Ishikawa (cell line): ENCODE measurements at regions not wholly inside any gene's neighbourhood (a gene's known extent, or its start where the extent isn't known, plus 50 kb on each side); places are given as distances from the start of the nearest gene placed in this dataset.

ENCODE experiments used
- CEBPB ChIP-seq: IDR thresholded peaks from 2 replicates; pipeline ENCODE4 v1.6.1; 2012
- CREB1 ChIP-seq: IDR thresholded peaks from 2 replicates; pipeline ENCODE4 v1.6.1; 2012; ENCODE audit warnings: low read depth
- EGR1 ChIP-seq: IDR thresholded peaks from 2 replicates; pipeline ENCODE4 v1.6.1; 2012
- EP300 ChIP-seq: IDR thresholded peaks from 2 replicates; pipeline ENCODE4 v1.6.1; 2012; ENCODE audit warnings: borderline replicate concordance
- FOXM1 ChIP-seq: IDR thresholded peaks from 2 replicates; pipeline ENCODE4 v1.6.1; 2012; ENCODE audit warnings: low read depth, borderline replicate concordance
- MAX ChIP-seq: IDR thresholded peaks from 2 replicates; pipeline ENCODE4 v1.6.1; 2012
- NFIC ChIP-seq: IDR thresholded peaks from 2 replicates; pipeline ENCODE4 v1.6.1; 2012
- RAD21 ChIP-seq: IDR thresholded peaks from 2 replicates; pipeline ENCODE4 v1.6.1; 2012; ENCODE audit warnings: low read depth
- REST ChIP-seq: IDR thresholded peaks from 2 replicates; pipeline ENCODE4 v1.6.1; 2012; ENCODE audit warnings: low read depth, mild to moderate bottlenecking
- TAF1 ChIP-seq: IDR thresholded peaks from 2 replicates; pipeline ENCODE4 v1.6.1; 2012; ENCODE audit warnings: low read depth, mild to moderate bottlenecking
- TCF12 ChIP-seq: IDR thresholded peaks from 2 replicates; pipeline ENCODE4 v1.6.1; 2012; ENCODE audit warnings: low read depth
- TEAD4 ChIP-seq: IDR thresholded peaks from 2 replicates; pipeline ENCODE4 v1.6.1; 2012
- USF1 ChIP-seq: IDR thresholded peaks from 2 replicates; pipeline ENCODE4 v1.6.1; 2012
- YY1 ChIP-seq: IDR thresholded peaks from 2 replicates; pipeline ENCODE4 v1.6.1; 2012; ENCODE audit warnings: low read depth
- ZBTB7A ChIP-seq: IDR thresholded peaks from 2 replicates; pipeline ENCODE4 v1.6.1; 2012; ENCODE audit warnings: low read depth

GRCh38 chr1:233750139-233750538 is 136.2 kb downstream of the KCNK1 start:
- TF ChIP-seq NFIC (no peak), REST (no peak), RAD21 (no peak), USF1 (no peak), EGR1 (no peak), FOXM1 (no peak), ZBTB7A (no peak), MAX (no peak), TAF1 (no peak), CEBPB (no peak), TEAD4 (no peak), EP300 (no peak), TCF12 (no peak), CREB1 (no peak), YY1 (no peak)

GRCh38 chr1:233759665-233760064 is 144.8 kb upstream of the SLC35F3 start:
- TF ChIP-seq FOXM1, result no peak
- TF ChIP-seq TCF12, result no peak
- TF ChIP-seq CREB1, result no peak
- no peak for TF ChIP-seq YY1
- no peak for TF ChIP-seq CEBPB
- no peak for TF ChIP-seq EP300
- no peak for TF ChIP-seq EGR1
- TF ChIP-seq MAX, result no peak
- no peak for TF ChIP-seq TEAD4
- no peak for TF ChIP-seq RAD21

- no peak for TF ChIP-seq NFIC
- TF ChIP-seq FOXM1, result no peak
- TF ChIP-seq MAX, result no peak
- TF ChIP-seq RAD21, result no peak
- no peak for TF ChIP-seq CREB1
- no peak for TF ChIP-seq YY1
- no peak for TF ChIP-seq CEBPB
- no peak for TF ChIP-seq TCF12
- TF ChIP-seq TEAD4, result no peak
- no peak for TF ChIP-seq TAF1
- TF ChIP-seq USF1, result no peak
- TF ChIP-seq ZBTB7A, result no peak
- TF ChIP-seq EP300, result no peak
- no peak for TF ChIP-seq REST
- no peak for TF ChIP-seq EGR1
Observed at GRCh38 chr1:233777566-233777965, 126.9 kb upstream of the SLC35F3 start.

- TF ChIP-seq RAD21 (no peak), YY1 (no peak)
Observed at GRCh38 chr1:233780049-233780448, 124.4 kb upstream of the SLC35F3 start.

- no peak for TF ChIP-seq ZBTB7A
- TF ChIP-seq TCF12, result no peak
- no peak for TF ChIP-seq RAD21
Observed at GRCh38 chr1:233782937-233783586, 121.4 kb upstream of the SLC35F3 start.

GRCh38 chr1:233787599-233787998 is 116.9 kb upstream of the SLC35F3 start:
- TF ChIP-seq NFIC, result no peak
- no peak for TF ChIP-seq CREB1
- TF ChIP-seq TEAD4, result no peak
- no peak for TF ChIP-seq TAF1
- TF ChIP-seq RAD21, result no peak
- TF ChIP-seq EP300, result no peak
- no peak for TF ChIP-seq TCF12
- TF ChIP-seq EGR1, result no peak
- TF ChIP-seq FOXM1, result no peak
- no peak for TF ChIP-seq ZBTB7A
- no peak for TF ChIP-seq YY1
- TF ChIP-seq USF1, result no peak
- no peak for TF ChIP-seq CEBPB
- no peak for TF ChIP-seq MAX
- TF ChIP-seq REST, result no peak
